GM12878 (cell line): ENCODE measurements at regions not wholly inside any gene's neighbourhood (a gene's known extent, or its start where the extent isn't known, plus 50 kb on each side); places are given as distances from the start of the nearest gene placed in this dataset.

Experiments used
- ATAC-seq: fragments of 200-7000 bp; cut with Tn5 transposase; 3 replicates; pipeline ENCODE4 v1.9.1; 2020; ENCODE audit warnings: mild to moderate bottlenecking, moderate library complexity
- BruUV-seq: library from RNA; stranded (reverse); fragments of 400-500 nt; replicated peaks from 2 replicates; lab custom pipeline; 2021; lab: Mats Ljungman, UMichigan
- CTCF ChIA-PET: fragments of 300-600 bp; sonication (Branson Sonifier 250); formaldehyde crosslinking; extraction: SDS; loops from one replicate; lab custom pipeline; 2021; ENCODE audit warnings: inconsistent platforms; lab: Yijun Ruan, JAX
- POLR2A ChIA-PET: fragments of 350-600 bp; formaldehyde crosslinking; extraction: SDS; loops from one replicate; lab custom pipeline; 2021; ENCODE audit warnings: inconsistent platforms; lab: Charles Lee
- RAD21 ChIA-PET: fragments of 300-600 bp; sonication (Branson Sonifier 250); formaldehyde crosslinking; loops from one replicate; lab custom pipeline; 2023; ENCODE audit warnings: antibody characterized with exemption; ENCODE audit not compliant: unreplicated experiment; lab: Charles Lee
- SMC1A ChIA-PET: fragments of 300-600 bp; sonication (Branson Sonifier 250); formaldehyde crosslinking; loops from one replicate; lab custom pipeline; 2023; ENCODE audit not compliant: unreplicated experiment, uncharacterized antibody; lab: Charles Lee
- DNase-seq: peaks from one replicate; pipeline ENCODE4 v3.0.0-alpha.2; 2011; ENCODE audit warnings: low read depth, low spot score
- FAIRE-seq: peaks from 3 replicates; lab custom pipeline; 2011; peaks lifted over from hg19 to GRCh38; lab: Jason Lieb, UNC
- H2AFZ ChIP-seq: 2 replicates; pipeline ENCODE4 v1.6.0; 2011; ENCODE audit warnings: low read depth, low read length, control low read depth; ENCODE audit not compliant: control insufficient read depth
- H3K27ac ChIP-seq: 2 replicates; pipeline ENCODE4 v1.5.1; 2011; ENCODE audit warnings: control low read depth; ENCODE audit not compliant: control insufficient read depth, insufficient read depth
- H3K27me3 ChIP-seq, 2 experiments: replicated peaks in 1 of 2; 2 replicates each; pipeline versions ENCODE4 v1.6.0 to v1.6.1; 2011; ENCODE audit warnings: low read length in 1 of 2; ENCODE audit not compliant: control insufficient read depth in 2 of 2, insufficient read depth in 2 of 2
- H3K36me3 ChIP-seq, 2 experiments: 2 replicates each; pipeline ENCODE4 v1.5.1; 2011; ENCODE audit warnings: low read length in 1 of 2; ENCODE audit not compliant: control insufficient read depth in 2 of 2, insufficient read depth in 2 of 2
- H3K4me1 ChIP-seq: 2 replicates; pipeline ENCODE4 v1.6.1; 2011; ENCODE audit warnings: mild to moderate bottlenecking, low read length, moderate library complexity, mixed read lengths; ENCODE audit not compliant: control insufficient read depth, insufficient read depth
- H3K4me2 ChIP-seq: 2 replicates; pipeline ENCODE4 v1.6.0; 2011; ENCODE audit warnings: control low read depth; ENCODE audit not compliant: control insufficient read depth, insufficient read depth
- H3K4me3 ChIP-seq: fragments of 200-600 bp; sonication (generic); 2 replicates; pipeline ENCODE4 v1.5.1; 2016
- H3K79me2 ChIP-seq: 2 replicates; pipeline ENCODE4 v1.6.0; 2011; ENCODE audit warnings: low read length; ENCODE audit not compliant: control insufficient read depth, insufficient read depth
- H3K9ac ChIP-seq: 2 replicates; pipeline ENCODE4 v1.8.0; 2011; ENCODE audit warnings: low read length, control low read depth, mixed read lengths; ENCODE audit not compliant: control insufficient read depth, insufficient read depth
- H3K9me3 ChIP-seq: replicated peaks from 3 replicates; pipeline ENCODE4 v1.5.1; 2011; ENCODE audit warnings: mild to moderate bottlenecking, low read length; ENCODE audit not compliant: control insufficient read depth, insufficient read depth
- H4K20me1 ChIP-seq: 2 replicates; pipeline ENCODE4 v1.6.0; 2011; ENCODE audit not compliant: control insufficient read depth, insufficient read depth
- BCL11A ChIP-seq: IDR thresholded peaks from 2 replicates; pipeline ENCODE4 v1.6.1; 2011; ENCODE audit warnings: low read depth, low read length
- MYB ChIP-seq: fragments of 150-350 bp; IDR thresholded peaks from 2 replicates; pipeline ENCODE4 v1.6.1; 2014; ENCODE audit warnings: mild to moderate bottlenecking, low read depth, low read length, borderline replicate concordance
- POU2F2 ChIP-seq: IDR thresholded peaks from 3 replicates; pipeline ENCODE4 v1.6.1; 2011; ENCODE audit warnings: low read depth, mild to moderate bottlenecking, low read length, borderline replicate concordance
- RCOR1 ChIP-seq: conservative IDR thresholded peaks from 2 replicates; pipeline ENCODE4 v1.6.1; 2012; ENCODE audit warnings: low read depth, low read length, improper control_type of control experiment
- RELA ChIP-seq: fragments of 450-650 bp; IDR thresholded peaks from 2 replicates; pipeline ENCODE4 v1.8.0; 2014; ENCODE audit warnings: borderline replicate concordance; ENCODE audit not compliant: partially characterized antibody
- SREBF1 ChIP-seq: IDR thresholded peaks from 2 replicates; pipeline ENCODE4 v1.6.1; 2012; ENCODE audit warnings: mild to moderate bottlenecking, low read length
- STAT1 ChIP-seq: fragments of 450-650 bp; conservative IDR thresholded peaks from 2 replicates; pipeline ENCODE4 v1.6.1; 2014; ENCODE audit warnings: antibody characterized with exemption, mild to moderate bottlenecking
- WGBS: methylation state at CpG from one replicate; pipeline ENCODE4 v1.1.6; 2016; ENCODE audit warnings: low lambda C conversion rate; ENCODE audit not compliant: insufficient replicate concordance, insufficient coverage; ENCODE audit errors: missing lambda C conversion rate; 5-methylcytosine and 5-hydroxymethylcytosine counted together
- in situ Hi-C: fragments of 300-500 bp; cut with MboI; formaldehyde crosslinking; loops from 9 replicates; pipeline ENCODE4 v1.14.3; 2018; ENCODE audit warnings: mixed read lengths
- intact Hi-C: fragments of 100-400 bp; cut with micrococcal nuclease; formaldehyde crosslinking; loops from one replicate; pipeline ENCODE4 v1.14.2; 2022; ENCODE audit not compliant: unreplicated experiment
- TF ChIP-seq, protein P1 (sequence below): fragments of 450-650 bp; IDR thresholded peaks from 2 replicates; pipeline ENCODE4 v1.6.1; 2018; ENCODE audit warnings: mild to moderate bottlenecking, low read depth, moderate library complexity; ENCODE audit not compliant: partially characterized antibody

GRCh38 chr5:155903791-155904190, 423.2 kb upstream of the SGCD start:
- ChIA-PET SMC1A (no interaction called here), RAD21 (no interaction called here)
- WGBS, result 54% methylated on average over 4 of the region's 4 CpGs

More at GRCh38 chr5:155903791-155904190, 423.2 kb upstream of the SGCD start:
- H3K4me1 ChIP-seq, result no peaks in the 10 kb centered on the region
- H3K4me3 ChIP-seq, result no peak overlapping the region
- ATAC-seq (no peak), FAIRE-seq (no peak), DNase-seq (no peak)
- ChIA-PET POLR2A (no interaction called here), CTCF (no interaction called here)
- H2AFZ ChIP-seq, result no peak overlapping the region
- H3K9ac ChIP-seq, result no peak overlapping the region
- H4K20me1 ChIP-seq, result no peaks in the 10 kb centered on the region
- no peaks in the 10 kb centered on the region for H3K79me2 ChIP-seq
- in situ Hi-C loops, result no loop called here
- TF ChIP-seq MYB (no peak), STAT1 (no peak), POU2F2 (no peak), SREBF1 (no peak), RELA (no peak), RCOR1 (no peak), BCL11A (no peak)
- TF ChIP-seq, protein P1, sequence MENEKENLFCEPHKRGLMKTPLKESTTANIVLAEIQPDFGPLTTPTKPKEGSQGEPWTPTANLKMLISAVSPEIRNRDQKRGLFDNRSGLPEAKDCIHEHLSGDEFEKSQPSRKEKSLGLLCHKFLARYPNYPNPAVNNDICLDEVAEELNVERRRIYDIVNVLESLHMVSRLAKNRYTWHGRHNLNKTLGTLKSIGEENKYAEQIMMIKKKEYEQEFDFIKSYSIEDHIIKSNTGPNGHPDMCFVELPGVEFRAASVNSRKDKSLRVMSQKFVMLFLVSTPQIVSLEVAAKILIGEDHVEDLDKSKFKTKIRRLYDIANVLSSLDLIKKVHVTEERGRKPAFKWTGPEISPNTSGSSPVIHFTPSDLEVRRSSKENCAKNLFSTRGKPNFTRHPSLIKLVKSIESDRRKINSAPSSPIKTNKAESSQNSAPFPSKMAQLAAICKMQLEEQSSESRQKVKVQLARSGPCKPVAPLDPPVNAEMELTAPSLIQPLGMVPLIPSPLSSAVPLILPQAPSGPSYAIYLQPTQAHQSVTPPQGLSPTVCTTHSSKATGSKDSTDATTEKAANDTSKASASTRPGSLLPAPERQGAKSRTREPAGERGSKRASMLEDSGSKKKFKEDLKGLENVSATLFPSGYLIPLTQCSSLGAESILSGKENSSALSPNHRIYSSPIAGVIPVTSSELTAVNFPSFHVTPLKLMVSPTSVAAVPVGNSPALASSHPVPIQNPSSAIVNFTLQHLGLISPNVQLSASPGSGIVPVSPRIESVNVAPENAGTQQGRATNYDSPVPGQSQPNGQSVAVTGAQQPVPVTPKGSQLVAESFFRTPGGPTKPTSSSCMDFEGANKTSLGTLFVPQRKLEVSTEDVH, result no peak
- no peak overlapping the region for H3K4me2 ChIP-seq
- H3K36me3 ChIP-seq, result no peaks in the 10 kb centered on the region
- intact Hi-C loops, result no loop called here
- H3K27ac ChIP-seq, result no peak overlapping the region
- H3K9me3 ChIP-seq, result no peaks in the 10 kb centered on the region
- BruUV-seq, result no TSS peak
- H3K27me3 ChIP-seq, result no peaks in the 10 kb centered on the region
